ENCODE measurements at regions not wholly inside any gene's neighbourhood (a gene's known extent, or its start where the extent isn't known, plus 50 kb on each side); places are given as distances from the start of the nearest gene placed in this dataset.

DNA sequence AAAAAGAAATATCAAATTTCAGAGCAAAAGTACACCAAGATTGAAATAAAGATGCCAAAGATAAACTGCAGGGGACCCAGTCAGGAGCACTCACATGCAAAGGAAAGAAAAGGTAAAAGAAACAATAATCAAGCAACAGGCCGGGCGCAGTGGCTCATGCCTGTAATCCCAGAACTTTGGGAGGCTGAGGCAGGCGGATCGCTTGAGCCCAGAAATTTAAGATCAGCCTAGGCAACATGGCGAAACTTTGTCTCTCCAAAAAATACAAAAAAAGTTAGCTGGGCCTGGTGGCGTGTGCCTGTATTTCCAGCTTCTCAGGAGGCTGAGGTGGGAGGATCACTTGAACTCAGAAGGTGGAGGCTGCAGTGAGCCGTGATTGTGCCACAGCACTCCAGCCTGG, 107.6 kb upstream of the SMURF2 start:
- H3K4me1 ChIP-seq = no peaks in the 10 kb centered on the region
- WGBS, 2 donors = 96 to 98% methylated on average over 7 of the region's 7 CpGs
- ATAC-seq (no peak), DNase-seq (no peak), FAIRE-seq (no peak)
- no peaks in the 10 kb centered on the region for H3K36me3 ChIP-seq
- H3K27me3 ChIP-seq = no peaks in the 10 kb centered on the region
- no peaks in the 10 kb centered on the region for H3K9me3 ChIP-seq
- TF ChIP-seq, protein P1, sequence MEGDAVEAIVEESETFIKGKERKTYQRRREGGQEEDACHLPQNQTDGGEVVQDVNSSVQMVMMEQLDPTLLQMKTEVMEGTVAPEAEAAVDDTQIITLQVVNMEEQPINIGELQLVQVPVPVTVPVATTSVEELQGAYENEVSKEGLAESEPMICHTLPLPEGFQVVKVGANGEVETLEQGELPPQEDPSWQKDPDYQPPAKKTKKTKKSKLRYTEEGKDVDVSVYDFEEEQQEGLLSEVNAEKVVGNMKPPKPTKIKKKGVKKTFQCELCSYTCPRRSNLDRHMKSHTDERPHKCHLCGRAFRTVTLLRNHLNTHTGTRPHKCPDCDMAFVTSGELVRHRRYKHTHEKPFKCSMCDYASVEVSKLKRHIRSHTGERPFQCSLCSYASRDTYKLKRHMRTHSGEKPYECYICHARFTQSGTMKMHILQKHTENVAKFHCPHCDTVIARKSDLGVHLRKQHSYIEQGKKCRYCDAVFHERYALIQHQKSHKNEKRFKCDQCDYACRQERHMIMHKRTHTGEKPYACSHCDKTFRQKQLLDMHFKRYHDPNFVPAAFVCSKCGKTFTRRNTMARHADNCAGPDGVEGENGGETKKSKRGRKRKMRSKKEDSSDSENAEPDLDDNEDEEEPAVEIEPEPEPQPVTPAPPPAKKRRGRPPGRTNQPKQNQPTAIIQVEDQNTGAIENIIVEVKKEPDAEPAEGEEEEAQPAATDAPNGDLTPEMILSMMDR (IDR thresholded peaks at IDR 0.05) = no peak
- no peak overlapping the region for H3K27ac ChIP-seq
- no peak overlapping the region for H3K4me3 ChIP-seq
- intact Hi-C loops (cut with DNase I) = no loop called here

- FAIRE-seq (no peak), DNase-seq (no peak)
These were observed 105.3 kb upstream of the SMURF2 start for GRCh38 chr17:64767269-64767997.

GRCh38 chr17:64765191-64765889, 103.2 kb upstream of the SMURF2 start:
- H3K36me3 ChIP-seq = no peaks in the 10 kb centered on the region
- TF ChIP-seq, protein P1 (IDR thresholded peaks at IDR 0.05) = no peak
- WGBS, 2 donors = 94 to 98% methylated on average over 7 of the region's 7 CpGs
- H3K9me3 ChIP-seq = no peaks in the 10 kb centered on the region
- intact Hi-C loops (cut with DNase I) = no loop called here
- H3K27ac ChIP-seq = no peak overlapping the region
- no peak overlapping the region for H3K4me3 ChIP-seq
- no peak for DNase-seq
- H3K4me1 ChIP-seq = no peaks in the 10 kb centered on the region
- no peak for FAIRE-seq
- no peak for ATAC-seq
- no peaks in the 10 kb centered on the region for H3K27me3 ChIP-seq

More at GRCh38 chr17:64767269-64767997, 105.3 kb upstream of the SMURF2 start:
- Histone ChIP-seq H3K4me1 (no peaks in the 10 kb centered on the region), H3K27ac (no peak overlapping the region), H3K36me3 (no peaks in the 10 kb centered on the region), H3K4me3 (no peak overlapping the region), H3K9me3 (no peaks in the 10 kb centered on the region), H3K27me3 (no peaks in the 10 kb centered on the region)
- ATAC-seq = no peak
- intact Hi-C loops (cut with DNase I) = no loop called here
- TF ChIP-seq, protein P1 (IDR thresholded peaks at IDR 0.05) = no peak
- 92 to 94% methylated on average over 11 of the region's 11 CpGs for WGBS, 2 donors

DNA sequence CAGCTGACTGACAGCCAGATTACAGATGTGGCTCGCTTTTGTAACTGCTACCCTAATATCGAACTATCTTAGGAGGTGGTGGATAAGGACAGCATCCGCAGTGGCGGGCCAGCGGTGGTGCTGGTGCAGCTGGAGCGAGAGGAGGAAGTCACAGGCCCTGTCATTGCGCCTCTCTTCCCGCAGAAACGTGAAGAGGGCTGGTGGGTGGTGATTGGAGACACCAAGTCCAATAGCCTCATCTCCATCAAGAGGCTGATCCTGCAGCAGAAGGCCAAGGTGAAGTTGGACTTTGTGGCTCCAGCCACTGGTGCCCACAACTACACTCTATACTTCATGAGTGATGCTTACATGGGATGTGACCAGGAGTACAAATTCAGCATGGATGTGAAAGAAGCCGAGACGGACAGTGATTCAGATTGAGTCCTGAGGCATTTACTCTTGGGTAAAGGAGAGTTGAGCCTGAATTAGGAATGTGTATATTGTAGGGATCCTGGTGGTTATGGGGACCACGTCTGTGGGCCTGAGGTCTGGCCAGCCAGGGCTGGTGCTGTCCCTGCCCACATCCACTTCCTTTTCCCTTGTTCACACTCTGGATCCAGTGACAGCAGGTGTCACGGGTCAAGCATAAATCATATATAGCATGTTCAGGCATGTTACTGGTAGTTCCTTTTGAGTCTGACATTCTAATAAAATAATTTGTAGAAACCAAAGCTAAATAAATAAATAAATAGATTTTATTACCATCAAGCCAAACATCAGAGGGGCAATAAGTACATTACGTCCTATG, 89.0 kb upstream of the SMURF2 start:
- TF ChIP-seq, protein P1 (IDR thresholded peaks at IDR 0.05) = no peak
- Histone ChIP-seq H3K4me3 (no peak overlapping the region), H3K36me3 (peaks cover 0 to 31% (median 2%) of the 10 kb centered on the region in 3 donors), H3K27ac (no peak overlapping the region), H3K4me1 (no peaks in the 10 kb centered on the region), H3K27me3 (no peaks in the 10 kb centered on the region), H3K9me3 (no peaks in the 10 kb centered on the region)
- ATAC-seq = no peak
- WGBS, 2 donors = 91 to 94% methylated on average over 14 of the region's 14 CpGs
- no peak for DNase-seq
- FAIRE-seq = no peak
- intact Hi-C loops (cut with DNase I) = no loop called here
